NOMO-1 treated with dmso at 0.1 percent for 144 hours (cell line): ENCODE measurements at regions not wholly inside any gene's neighbourhood (a gene's known extent, or its start where the extent isn't known, plus 50 kb on each side); places are given as distances from the start of the nearest gene placed in this dataset.

Source experiments
- DNase-seq: peaks from one replicate; lab custom pipeline; 2025; ENCODE audit not compliant: unreplicated experiment; lab: John Stamatoyannopoulos, UW

GRCh38 chr11:128232588-128232987 lies 354.8 kb downstream of the ETS1 start:
- no peak for DNase-seq

GRCh38 chr11:128231845-128232410 lies 355.4 kb downstream of the ETS1 start:
- DNase-seq: no peak

GRCh38 chr11:128227466-128227865 lies 359.9 kb downstream of the ETS1 start:
- no peak for DNase-seq

- DNase-seq: no peak
Observed at GRCh38 chr11:128226106-128226716, 361.1 kb downstream of the ETS1 start.

GRCh38 chr11:128222245-128222884 lies 365.0 kb downstream of the ETS1 start:
- DNase-seq: no peak

GRCh38 chr11:128219731-128220120 lies 367.6 kb downstream of the ETS1 start:
- DNase-seq: no peak

DNA sequence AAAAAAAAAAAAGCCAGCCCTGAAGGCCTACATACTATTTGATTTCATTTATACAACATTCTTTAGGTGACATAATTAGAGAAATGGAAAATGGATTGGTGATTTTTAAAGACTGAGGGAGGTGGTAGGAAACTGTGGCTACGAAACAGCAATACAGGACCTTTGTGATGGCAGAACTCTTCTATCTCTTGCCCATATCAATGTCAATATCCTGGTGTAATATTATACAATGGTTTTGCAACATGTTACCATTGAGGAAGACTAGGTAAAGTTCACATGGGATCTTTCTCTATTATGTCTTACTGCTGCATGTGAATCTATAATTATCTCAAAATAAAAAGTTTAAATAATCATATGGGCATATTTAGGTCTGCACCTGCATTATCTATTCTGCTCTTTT lies 371.2 kb downstream of the ETS1 start:
- no peak for DNase-seq

DNA sequence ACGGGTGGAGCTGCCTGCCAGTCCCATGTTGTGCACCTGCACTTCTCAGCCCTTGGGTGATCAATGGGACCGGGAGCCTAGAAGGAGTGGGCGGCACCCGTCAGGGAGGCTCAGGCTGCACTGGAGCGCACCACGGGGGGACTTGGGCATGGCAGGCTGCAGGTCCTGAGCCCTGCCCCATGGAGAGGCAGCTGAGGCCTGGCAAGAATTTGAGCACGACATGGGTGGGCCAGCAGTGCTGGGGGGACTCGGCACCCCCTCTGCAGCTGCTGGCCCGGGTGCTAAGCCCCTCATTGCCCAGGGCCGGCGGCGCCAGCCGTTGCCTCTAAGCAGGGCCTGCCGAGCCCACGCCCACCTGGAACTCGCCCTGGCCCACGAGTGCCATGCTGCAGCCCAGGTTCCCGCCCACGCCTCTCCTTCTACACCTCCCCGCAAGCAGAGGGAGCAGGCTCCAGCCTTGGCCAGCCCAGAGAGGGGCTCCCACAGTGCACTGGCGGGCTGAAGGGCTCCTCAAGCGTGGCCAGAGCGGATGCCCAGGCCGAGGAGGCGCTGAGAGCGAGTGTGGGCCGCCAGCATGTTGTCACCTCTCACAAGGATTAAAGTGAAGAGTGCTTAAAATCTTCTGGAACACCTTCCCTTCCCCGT lies 372.0 kb downstream of the ETS1 start:
- DNase-seq: no peak

DNA sequence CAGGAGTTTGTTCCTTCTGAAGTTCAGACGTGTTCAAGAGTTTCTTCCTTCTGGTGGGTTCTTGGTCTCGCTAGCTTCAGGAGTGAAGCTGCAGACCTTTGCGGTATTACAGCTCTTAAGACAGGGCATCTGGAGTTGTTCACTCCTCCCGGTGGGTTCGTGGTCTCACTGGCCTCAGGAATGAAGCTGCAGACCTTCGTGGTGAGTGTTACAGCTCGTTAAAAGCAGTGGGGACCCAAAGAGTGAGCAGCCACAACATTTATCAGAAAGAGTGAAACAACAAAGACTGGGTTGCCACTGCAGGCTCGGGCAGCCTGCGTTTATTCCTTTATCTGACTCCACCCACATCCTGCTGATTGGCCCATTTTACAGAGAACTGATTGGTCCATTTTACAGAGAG lies 373.1 kb downstream of the ETS1 start:
- no peak for DNase-seq

- no peak for DNase-seq
Observed at GRCh38 chr11:128213461-128213860, 373.9 kb downstream of the ETS1 start.

GRCh38 chr11:128212324-128212723 lies 375.0 kb downstream of the ETS1 start:
- no peak for DNase-seq

DNA sequence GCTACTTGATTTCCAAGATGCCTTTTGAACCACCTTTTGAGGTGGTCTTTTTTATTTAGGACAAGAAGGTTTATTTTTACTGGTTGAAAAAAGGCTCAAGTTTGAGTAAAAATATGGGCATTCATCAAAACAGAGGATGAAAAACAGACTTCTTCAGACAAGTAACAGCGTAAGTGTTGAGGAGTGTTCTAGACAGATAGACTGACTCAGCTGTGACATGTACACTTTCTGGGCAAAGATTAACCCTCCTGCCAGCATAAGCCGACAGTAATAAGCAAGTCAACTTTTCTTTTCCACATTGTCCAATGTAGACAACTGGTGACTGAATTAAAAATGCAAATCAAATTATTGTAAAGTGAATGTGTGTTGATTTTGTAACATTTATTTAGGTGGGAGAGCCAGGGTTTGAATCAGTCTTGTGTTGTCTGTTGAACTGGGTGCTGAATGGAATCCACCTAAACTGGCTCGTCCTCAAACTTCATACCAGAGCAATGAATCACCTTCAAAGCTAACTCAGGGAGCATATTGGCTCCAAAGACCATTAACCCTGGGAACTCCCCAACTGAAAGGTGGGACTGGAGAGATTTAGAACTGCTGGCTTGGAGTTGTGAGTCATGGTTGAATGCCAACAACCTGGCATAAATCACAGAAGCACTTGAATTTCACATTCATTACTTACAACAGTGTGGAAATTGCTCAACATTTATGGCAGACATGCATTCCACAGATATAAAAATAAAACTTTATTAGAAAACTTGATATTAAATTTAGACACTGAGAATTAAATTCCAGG lies 377.0 kb downstream of the ETS1 start:
- DNase-seq: no peak

DNA sequence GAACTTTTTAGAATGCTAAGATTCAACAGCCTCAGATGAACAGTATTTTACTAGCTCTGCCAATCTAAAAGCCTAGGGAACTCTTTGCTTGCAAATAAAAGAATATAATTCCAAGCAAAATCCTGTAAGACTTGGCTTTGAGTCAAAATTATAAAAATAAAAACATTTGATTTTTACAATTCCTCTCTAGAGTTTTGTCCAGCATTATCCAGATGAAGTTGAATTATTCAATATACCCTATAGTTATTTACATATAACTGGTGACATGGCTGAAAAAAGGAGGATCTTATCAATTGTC lies 378.3 kb downstream of the ETS1 start:
- DNase-seq: no peak

GRCh38 chr11:128208329-128209137 lies 378.8 kb downstream of the ETS1 start:
- DNase-seq: no peak

DNA sequence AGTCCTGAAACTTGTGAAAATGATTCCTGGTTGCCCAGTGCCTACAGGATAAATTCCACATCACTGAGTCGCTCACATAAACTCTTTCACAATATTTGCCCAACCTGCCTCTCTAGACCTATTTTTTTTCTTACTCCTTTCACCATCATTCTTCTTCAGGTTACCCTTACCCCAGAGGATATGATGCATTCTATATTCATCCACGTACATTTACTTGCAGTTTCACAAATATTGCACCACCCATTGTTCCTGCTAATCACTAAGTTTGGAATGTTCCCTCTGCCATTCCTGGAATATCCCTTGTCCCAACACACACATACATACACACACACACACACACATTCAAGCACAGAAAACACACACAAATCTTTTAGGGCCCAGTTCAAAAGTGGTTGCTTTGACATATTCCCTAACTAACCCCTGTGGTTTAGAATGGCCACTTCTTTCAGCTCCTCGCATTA lies 379.5 kb downstream of the ETS1 start:
- no peak for DNase-seq

GRCh38 chr11:128206461-128206860 lies 380.9 kb downstream of the ETS1 start:
- DNase-seq: no peak

DNA sequence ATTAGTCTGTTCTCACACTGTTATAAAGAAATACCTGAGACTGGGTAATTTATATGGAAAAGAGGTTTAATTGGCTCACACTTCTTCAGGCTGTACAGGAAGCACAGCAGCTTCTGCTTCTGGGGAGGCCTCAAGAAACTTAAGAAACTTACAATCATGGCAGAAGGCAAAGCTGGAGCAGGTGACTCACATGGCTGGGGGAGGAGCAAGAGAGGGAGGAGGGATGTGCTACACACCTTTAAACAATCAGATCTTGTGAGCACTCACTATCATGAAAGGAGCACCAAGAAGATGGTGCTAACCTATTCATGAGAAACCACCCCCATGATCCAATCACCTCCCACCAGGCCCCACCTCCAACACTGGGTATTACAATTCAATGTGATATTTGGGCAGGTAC lies 381.6 kb downstream of the ETS1 start:
- DNase-seq: no peak

- DNase-seq: no peak
Observed at GRCh38 chr11:128204898-128205297, 382.5 kb downstream of the ETS1 start.

DNA sequence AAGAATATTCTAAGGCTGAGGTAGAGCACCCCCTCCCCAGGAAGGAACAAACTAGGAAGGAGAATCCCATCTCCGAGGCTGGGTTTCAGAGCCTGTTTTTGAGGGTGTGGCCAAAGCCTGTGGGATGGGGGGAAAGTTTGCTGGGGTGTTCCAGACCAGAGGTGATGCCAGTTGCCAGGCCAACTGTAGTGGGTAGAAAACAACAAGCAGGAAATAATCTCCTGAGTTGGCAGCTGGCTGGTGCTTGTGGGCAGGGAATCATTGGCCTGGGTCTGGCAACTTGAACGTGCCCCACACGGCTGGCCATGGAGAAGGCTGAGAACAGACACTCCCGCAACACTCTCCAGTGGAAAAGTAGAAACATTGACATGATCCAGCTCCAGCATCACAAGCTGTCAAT lies 385.6 kb downstream of the ETS1 start:
- no peak for DNase-seq

DNA sequence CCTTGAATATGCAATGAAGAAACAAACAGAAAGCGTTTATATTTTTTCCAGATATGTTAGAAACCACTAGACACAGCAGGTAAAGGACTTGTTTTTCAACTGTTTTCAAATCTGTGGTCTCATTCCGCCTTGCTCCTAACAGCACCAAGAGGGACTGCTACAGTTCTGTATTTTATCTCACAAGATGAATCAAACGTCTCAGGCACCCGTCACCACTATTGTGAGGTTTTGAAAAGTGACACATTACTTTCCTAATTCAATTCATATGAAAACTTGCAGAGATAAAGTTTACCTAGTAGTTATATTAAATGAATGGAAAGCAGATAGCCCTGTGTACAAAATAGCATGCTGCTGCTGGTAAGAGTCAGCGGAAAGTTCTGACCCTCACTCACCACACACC lies 386.3 kb downstream of the ETS1 start:
- no peak for DNase-seq

GRCh38 chr11:128200467-128200866 lies 386.9 kb downstream of the ETS1 start:
- no peak for DNase-seq
